HT-29 (cell line): ENCODE measurements at regions not wholly inside any gene's neighbourhood (a gene's known extent, or its start where the extent isn't known, plus 50 kb on each side); places are given as distances from the start of the nearest gene placed in this dataset.
"Not testable (repeated sequence)": the region's sequence is repeated elsewhere in the genome, so short reads cannot be mapped to it uniquely, and the experiment has no call there.

Source experiments
- DNase-seq: peaks from one replicate; pipeline ENCODE4 v3.0.0-alpha.2; 2015; ENCODE audit warnings: low spot score

DNA sequence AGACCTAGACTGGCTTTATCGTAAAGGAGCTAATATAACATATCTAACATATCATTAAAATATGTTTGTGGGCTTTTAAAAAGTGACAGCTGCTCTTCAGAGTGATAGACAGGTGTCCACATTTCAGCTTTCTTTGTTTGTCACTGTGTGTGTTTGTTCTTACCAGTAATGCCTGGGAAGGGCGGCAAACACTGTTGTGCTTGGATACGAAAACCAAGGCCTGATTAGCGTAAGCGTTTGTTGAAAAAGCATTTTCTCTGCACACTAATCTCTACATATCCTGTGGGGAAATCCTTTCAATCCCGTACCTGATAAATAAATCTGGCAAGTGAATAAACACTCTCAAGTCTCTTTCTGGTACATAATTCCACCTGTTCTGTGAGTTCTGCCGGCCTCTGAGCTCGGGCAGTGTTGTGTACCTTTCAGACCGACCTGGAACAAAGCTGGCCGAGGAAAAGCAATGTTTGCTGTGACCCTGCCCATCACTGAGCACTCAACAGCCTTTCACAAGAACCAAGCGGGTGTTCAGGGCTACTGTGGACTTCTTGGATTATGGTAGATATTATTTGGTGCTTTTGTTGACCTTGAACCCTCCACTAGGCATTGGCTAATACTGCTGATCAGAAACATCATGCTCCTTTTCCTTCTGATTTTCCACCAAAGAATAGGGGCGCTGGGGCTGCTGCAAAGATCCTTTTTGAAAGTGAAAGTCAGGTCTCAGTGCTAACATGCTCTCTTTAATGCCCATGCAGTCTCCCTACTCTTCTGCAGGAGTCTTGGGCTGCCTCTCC, 100.4 kb downstream of the CD83 start:
- no peak for DNase-seq

DNA sequence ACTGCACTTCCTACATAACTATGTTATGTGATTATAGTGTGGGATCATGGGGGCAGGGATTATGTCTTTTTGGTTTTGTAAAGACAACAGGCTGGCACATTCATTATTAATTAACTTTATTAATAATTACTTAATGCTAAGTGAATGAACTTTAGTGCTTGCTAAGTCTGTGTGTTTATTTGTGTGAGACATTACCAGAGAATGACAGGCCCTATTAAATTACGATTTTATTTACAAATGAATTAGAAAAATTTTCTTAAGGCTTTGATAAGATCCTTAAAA, 100.9 kb downstream of the CD83 start:
- DNase-seq: no peak

DNA sequence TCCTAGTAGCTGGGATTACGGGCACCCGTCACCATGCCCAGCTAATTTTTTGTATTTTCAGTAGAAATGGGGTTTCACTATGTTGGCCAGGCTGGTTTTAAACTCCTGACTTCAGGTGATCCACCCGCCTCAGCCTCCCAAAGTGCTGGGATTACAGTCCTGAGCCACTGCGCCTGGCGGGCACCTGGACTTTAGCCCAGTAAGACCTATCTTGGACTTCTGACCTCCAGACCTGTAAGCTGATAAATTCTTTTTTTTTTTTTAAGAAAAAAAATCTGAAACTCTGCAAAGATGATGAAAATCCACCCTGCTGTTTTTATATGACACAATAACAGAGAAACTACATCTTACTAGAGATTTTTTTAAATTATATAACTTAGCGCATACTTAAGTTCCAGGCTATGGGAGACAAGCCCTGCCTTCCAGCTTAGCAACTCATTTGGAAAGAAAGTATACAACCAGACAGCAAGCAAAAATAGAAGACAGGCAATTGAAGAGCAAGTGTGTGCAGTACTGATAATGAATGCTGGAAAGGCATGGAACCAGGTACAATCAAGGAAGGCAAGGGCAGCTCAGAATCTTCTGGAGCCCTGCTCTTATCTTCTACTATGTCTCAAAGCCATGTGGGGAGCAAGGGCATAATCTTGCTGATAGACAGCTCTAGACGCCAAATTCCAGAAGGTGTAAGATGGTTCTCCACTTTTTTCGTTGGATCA, 104.2 kb downstream of the CD83 start:
- DNase-seq: no peak

DNA sequence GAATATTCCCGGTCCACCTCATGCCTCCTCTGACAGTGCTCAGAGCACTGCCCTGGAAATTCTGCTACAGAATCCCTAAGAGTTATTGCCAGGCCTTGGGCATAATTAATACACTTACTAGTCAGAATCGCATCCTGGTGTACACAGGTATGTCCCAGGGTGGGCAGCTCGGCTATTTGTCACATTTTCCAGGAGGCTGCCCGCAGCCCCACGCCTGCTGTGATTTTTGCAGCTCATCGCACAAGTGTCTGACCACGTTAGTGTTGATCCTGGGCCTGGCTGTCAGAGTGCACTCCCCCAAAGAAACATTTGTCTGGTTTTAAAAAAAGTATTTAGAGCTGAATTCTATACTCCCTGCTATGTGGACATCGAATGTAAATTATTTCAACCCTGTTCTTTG, 105.4 kb downstream of the CD83 start:
- DNase-seq: no peak

DNA sequence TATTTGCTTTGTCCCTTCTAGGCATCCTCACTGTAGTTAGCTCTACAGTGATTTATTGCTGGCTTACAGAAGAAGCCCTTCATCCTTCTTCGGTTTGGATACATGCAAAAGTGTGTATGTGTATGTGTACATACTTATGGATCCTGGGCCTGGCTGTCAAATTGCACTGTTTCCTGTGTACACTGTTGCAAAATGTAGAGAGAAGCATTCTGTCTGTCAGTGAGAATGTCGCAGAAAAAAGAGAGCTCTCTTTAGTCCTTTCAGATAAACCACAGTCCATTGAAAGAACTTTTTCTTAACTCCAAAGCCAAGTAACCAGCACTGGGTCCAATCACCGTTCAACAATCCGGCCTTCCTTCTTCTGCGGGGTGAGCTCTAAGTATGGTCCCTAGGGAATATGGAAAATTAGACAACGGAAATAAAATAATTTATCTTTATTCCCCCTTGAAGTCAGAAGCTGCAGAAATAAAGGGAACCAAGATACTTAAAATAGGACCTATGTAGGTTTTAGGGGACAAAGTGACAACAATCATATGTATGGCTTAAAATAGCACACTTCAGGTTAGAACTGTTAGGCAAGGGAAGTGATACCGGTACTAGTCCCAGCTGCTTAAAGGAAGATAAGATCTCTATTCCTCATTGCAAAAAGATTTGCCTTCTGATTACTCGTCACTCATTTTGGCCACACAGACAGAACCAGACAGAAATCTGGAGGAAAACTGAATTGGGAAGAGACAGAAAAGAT, 107.0 kb downstream of the CD83 start:
- no peak for DNase-seq

DNA sequence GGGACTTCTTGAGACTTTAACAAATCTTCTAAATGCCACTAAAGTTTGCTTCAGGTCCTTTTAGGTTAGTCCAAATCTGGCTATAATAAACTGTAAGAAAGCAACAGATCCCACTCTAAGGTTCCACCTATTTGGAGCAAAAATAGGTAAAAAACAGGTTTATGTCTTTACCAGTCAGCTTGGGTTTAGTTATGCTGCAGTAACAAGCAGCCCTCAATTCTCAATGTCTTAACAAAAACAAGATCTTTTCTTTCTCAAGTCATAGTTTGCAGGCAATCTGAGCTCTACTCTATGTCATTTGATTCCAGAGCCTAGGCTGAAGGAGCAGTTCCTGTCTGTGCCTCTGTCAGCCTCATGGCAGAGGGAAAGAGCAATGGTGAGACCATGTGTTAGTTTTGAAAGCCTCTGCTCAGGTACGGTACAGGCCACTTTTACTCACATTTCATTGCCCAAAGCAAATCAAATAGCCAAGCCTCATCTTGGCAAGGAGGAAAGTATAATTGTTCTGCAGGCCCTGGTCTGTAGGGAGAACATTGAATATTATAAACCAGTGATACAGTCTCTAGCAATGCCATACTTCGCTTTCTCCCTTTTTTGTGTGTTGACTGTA, 108.6 kb downstream of the CD83 start:
- DNase-seq: no peak

DNA sequence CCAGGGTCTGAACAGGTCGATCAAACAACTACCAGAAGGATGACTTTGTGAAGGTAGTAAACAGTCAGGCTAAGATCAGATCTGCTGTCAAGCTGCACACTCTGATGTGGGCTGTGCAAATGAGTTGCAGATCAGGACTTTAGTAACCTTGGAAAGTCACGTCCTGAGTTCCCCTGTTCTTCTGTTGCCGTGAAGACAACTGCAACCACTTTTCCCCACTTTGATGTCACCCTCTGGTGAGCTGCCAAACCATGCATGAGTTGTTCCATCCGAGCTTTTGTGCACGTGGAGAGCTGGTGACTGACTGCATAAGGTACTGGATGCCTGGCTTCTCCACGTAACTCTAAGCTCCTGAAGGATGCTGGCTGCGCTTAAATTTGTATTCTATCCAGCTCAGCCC, 111.0 kb downstream of the CD83 start:
- DNase-seq: no peak

DNA sequence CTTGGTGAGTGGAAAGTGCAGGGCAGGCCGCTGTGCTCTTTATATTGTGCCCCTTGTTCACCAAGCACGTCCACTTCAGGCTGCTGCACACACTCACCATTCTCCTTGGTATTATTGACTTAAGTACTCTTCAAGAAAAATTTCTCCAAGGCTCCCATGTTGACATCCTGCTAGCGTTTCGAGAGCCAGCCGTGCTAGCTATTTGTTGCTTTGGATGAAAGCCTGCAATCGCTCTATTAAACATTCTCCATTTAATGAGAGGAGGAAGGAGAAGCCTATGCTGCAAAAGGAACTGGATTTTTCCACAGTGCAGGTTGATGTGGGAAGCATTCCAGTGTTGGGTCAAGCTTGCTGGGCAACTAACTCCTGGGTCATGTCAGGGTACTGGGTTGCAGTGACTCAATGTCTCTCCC, 113.5 kb downstream of the CD83 start:
- no peak for DNase-seq

DNA sequence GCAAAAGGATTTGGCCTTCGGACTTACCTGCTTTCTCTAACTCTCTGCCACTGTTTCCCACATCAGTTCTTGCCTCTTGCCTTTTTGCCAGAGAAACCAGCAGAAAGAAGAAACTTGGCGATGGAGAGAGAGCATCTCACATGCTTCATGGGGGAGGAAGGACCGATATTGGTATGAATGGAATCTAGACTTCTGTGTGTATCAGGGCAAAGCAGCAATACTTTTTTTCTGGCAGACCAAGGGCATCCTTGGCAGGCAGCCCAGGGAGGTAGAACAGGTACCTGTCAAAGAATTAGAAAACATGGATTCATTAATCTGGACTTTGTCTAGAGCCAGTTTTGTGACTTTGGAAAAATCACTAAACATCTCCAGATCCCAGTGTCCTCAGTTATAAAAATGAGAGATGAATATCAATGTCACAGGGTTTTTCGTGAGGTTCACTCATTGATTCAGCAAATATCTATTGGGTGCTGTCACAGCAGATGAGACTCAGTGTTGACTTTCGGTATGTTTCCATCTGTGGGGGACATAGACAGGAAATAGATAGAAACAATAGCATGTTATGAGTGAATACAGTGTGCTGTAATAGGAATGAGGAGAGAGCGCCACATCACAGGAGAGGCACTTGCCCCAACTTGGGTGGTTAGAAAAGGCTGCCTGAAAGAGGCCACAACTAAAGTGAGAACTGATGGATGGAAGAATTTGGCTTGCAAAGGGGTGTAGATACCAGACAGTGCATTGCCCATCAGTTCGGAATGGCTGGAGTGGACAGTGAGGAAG, 114.1 kb downstream of the CD83 start:
- DNase-seq: no peak

DNA sequence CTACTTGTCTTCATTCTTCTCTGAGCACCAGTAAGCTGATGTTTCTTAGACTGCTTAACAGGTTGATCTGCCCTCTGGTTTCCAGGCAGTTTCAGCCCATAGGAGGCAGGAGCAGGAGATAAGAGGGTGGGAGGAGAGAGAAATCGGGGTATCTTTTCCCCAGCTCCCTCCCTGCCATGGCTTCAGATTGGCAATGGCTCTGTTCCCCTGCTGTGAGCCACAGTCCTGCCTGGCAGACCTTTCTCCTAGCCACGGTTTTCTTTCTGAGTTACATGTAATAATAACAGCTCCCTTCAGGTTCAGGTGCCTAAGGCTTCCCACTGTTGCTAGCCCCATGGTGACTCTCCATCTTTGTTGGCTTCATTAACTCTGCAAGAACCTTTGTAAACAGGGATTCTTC, 115.3 kb downstream of the CD83 start:
- DNase-seq: no peak

DNA sequence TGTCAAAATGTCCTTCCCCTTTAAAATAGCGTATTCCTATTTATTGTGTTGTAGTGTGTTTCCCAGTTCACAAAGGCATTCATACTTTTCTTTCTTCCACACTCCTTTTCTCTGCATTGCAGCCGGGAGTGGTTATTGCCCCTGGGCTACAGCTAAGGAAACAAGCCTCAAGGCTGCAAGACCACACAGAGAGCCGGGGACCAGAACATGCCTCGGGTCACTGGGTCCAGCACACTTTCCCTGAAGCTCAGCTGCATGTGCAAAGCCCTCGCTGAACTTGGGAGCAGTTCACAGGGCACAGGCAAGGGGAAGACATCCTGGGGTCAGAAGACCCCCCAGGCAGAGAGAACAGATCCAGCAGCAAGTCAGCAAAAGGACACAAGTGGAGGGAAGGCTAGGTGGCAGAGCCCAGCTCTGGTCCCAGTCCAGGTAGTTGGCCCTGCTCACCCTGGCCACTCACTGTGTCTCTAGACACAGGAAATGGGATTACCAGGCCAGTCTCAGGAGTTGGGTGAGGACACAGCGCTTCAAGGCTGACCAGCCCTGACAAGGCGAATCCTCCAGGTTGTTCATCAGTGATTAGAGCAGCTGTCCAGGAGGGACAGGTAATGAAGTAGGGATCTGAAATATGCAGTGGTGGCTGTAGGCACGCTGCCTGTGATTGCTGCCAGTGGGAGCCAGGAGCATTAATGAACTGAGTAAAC, 118.2 kb downstream of the CD83 start:
- no peak for DNase-seq

DNA sequence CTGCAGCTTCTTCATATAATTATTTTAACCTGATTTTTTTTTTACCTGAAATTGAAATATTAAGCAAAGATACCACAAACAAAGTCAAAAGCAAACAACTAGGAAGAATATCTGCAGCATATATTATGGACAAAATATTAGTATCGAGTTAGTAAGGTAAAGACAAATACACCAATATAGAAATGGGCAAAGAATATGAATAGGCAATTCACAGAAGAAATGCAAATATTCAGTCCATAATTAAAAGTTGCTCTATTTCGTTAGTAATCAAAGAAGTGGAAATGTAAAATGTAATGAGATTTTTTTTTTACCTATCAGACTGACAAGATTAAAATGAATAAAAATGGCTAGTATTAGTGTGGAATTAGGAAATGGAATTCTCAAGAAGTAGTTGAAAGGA, 121.5 kb downstream of the CD83 start:
- DNase-seq: no peak

DNA sequence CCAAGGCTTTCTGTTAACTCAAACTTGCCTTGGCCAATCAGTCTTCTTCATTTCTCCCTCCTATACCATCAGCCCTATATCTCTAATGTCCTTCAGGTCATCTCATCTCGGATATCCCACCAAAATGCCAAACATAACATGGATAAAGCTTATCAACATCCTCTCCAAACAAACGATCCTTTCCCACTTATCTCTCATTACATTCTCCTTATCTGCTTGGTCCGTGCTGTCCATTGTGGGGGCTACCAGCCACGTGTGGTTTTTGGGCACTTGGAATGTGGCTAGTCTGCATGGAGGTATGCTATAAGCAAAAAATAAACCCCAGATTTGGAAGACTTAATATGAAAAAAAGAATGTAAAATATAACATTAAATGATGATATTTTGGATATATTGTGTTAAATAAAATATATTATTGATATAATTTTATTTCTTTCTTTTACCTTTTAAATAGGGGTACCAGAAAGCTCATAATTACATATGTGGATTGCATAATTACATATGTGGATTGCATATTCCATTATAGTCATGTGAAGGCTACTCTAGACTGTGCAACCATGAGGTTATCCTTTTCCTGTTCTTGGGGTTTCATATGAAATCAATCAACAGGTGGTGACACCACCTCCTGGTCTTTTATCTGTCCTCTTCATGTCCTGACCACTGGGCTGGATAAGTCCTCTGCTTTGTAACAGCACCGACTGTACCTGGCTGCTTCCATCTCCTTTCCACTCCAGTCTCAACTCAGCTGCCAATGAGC, 123.0 kb downstream of the CD83 start:
- DNase-seq: no peak

DNA sequence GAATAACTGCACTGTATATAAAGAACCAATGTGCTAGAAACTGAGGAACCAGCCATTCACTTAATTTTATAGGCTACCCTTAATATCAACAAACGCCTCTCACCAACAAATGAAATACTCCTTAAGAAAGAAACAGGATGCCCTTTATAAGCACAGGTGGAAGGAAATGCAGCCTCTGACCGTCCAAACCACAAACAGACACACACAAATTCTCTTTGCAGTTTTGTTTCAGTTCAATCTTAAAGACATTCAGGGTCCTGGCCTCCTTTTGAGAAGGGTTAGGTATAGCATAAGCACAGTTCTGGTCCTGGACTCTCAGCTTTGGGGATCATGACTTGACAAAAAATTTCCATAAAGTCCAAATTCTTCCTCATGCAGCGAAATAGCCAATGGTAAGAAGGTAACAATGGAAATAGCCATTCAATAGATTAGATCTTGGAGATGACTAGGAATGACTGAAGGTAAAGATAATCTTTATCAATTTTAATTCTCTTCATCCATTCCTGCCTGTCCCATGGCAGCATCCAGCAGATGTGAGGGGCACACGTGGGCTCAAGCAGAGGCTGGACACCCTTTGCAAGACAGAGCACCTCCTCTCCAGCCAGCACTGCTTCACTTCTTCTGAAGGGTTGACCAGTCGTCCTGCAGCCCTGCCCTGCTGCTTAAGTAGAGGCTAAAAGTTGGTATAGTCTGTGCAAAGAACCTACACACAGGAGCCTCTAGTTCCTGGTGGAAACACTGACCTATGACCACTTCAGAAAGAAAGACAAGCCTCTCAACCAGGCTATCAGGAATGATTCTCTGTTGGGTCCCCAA, 123.9 kb downstream of the CD83 start:
- DNase-seq: no peak

DNA sequence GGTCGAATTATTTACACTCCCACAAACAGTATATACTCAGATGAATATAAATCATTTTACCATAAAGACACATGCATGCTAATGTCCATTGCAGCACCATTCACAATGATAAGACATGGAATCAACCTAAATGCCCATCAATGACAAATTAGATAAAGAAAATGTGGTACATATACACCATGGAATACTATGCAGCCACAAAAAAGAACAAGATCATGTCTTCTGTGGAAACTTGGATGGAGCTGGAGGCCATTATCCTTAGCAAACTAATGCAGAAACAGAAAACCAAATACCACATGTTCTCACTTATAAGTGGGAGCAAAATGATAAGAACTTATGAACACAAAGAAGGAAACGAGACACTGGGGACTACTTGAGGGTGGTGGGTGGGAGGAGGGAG, 125.3 kb downstream of the CD83 start:
- not testable (repeated sequence) for DNase-seq

DNA sequence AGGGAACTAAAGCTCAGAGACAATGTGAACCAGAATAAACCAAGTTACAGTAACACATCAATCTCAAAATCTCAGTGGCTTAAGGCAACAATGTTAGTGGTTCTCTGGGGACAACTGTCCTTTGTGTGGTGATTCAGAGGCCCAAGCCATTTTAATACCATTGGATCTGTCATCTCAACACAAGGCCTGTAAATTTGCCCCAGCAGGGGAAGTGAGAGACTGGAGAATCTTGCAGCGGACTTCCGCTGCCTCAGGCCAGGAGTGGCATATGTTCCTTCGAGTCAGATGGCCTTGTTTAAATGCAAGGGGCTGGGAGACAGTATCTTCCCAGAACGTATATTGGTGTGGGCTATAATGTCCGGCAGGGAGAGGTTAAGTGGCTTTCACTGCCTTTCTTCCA, 126.0 kb downstream of the CD83 start:
- no peak for DNase-seq

DNA sequence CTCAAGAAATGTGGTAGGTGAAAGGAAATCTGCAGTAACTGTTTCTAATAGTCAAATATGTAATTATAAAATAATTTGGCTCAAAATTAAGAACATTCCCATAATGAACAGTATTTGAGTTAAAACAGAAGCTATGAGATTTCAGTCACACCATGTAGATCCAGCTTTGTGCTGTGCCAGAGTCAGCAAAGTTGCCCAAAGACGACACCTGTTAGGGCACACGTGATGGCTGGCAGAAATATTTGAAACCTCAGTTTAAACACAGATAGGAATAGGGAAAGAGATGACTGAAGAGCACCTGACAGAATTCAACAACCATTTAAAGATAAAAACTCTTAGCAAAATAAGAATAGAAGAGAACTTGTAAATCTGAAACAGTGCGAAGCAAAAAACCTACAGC, 129.3 kb downstream of the CD83 start:
- no peak for DNase-seq

DNA sequence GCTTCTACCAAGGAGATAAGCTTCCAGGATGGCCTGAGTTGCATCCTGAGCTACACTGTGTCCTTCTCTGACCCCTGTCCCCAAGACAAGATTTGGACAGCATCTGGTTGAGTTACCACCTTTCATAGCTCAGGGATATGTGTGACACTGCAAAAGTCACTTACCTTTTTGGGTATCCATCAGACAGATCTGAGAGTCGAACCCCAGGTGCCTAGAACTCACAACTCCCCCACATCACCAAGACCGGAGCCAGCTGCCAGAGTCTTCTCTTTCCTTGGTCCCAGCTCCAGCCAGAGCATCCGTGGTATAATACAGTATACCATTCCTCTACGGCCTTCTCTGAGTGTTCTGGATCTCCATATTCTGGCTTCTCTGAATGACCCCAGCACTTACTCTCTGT, 133.0 kb downstream of the CD83 start:
- DNase-seq: no peak

DNA sequence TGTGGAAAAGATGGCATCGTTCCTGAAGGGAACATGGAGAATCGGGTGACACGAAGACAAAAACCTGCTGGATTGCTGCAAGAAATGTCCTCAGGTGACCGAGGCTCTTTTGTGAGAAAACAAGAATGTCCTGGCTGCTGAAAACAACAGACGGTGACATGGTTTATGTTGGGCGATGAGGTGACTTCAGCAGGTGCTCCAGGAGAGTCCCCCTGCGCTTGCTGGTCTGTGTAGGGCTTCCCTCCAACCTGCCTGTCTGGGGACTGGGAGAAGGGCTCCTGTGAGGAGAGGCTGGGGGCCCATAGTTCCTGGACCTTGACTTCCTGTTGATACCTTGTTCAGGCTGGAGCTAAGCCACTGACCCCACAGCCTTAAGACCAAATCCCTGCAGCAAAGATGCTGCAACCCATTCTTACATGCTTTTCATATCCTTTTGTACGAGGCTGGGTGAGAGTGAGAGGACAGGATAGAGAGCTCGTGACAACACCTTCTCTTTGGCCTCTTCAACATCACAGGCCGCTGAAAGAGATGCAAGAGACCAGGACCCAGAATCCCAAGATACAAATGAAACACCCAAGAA, 134.8 kb downstream of the CD83 start:
- no peak for DNase-seq
